Neural crest cell (in vitro differentiated cells): ENCODE measurements at regions not wholly inside any gene's neighbourhood (a gene's known extent, or its start where the extent isn't known, plus 50 kb on each side); places are given as distances from the start of the nearest gene placed in this dataset.

Experiments used
- DNase-seq: peaks from one replicate; pipeline ENCODE4 v3.0.0; 2021; ENCODE audit warnings: low read depth, mixed read lengths, low spot score
- H3K27ac Mint-ChIP-seq: one replicate; pipeline ENCODE4 v1.8.0; 2021; ENCODE audit warnings: mild to moderate bottlenecking, mixed read lengths; ENCODE audit not compliant: unreplicated experiment
- H3K27me3 Mint-ChIP-seq: 2 replicates; pipeline ENCODE4 v1.8.0; 2021; ENCODE audit warnings: low read depth, mild to moderate bottlenecking, mixed read lengths
- H3K36me3 Mint-ChIP-seq: 2 replicates; pipeline ENCODE4 v1.8.0; 2021; ENCODE audit warnings: low read depth, mild to moderate bottlenecking, mixed read lengths
- H3K4me1 Mint-ChIP-seq: 2 replicates; pipeline ENCODE4 v1.8.0; 2021; ENCODE audit warnings: mixed read lengths
- H3K4me3 Mint-ChIP-seq: one replicate; pipeline ENCODE4 v1.8.0; 2021; ENCODE audit warnings: mild to moderate bottlenecking, mixed read lengths
- H3K9me3 Mint-ChIP-seq: 2 replicates; pipeline ENCODE4 v1.8.0; 2021; ENCODE audit warnings: mixed read lengths
- CTCF ChIP-seq: fragments of 200-600 bp; sonication (generic); conservative IDR thresholded peaks from 2 replicates; pipeline ENCODE4 v1.5.0; 2021; ENCODE audit warnings: antibody characterized with exemption, mild to moderate bottlenecking

- DNase-seq: no peak
These were observed 134.1 kb downstream of the URI1 start for GRCh38 chr19:30076101-30076551.

DNA sequence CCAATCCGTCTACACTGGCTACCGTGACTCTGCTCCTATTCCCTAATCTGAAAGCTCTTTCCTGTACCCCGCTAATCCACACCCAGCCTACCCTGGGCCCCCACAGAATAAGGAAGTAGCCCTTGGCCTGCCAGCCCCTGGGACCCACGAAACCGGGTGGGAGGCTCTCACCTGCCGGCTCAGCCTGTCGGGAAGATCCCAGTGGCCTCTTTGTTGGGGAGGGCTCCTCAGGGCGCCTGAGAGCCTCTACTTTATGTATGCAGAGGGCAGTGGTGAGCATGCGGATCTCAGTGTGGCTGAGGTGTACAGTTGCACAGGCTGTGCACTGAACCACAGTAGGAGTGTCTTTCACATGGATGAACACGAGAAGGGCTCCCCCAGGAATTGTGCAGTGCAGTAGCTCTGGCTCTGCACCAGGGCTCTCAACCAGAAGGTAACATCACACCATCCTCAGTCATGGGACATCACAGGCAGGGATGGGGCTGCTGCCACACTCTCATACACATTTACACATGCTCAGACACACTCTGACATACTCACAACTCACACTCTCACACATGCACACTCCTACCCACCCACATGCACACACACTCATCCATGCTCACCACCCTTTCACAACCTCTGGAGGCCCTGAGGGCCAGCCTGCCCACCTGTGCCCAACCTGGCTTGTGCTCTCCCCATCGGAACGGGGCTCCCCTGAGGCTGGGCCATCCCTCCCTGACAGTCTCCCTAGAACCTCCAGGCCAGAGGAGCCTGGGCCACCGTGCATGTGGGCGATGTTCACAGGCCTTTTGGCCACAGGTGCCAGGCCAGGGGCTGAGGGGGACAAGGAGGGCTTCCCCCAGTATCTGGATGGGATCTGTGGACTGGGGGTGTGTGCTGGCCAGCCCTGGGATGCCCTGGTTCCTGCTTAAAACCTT, 135.0 kb downstream of the URI1 start:
- TF ChIP-seq CTCF: no peak
- Mint-ChIP-seq H3K27me3 (peaks cover 2% of the 10 kb centered on the region), H3K4me1 (no peaks in the 10 kb centered on the region), H3K36me3 (no peaks in the 10 kb centered on the region), H3K9me3 (no peaks in the 10 kb centered on the region), H3K27ac (no peak overlapping the region), H3K4me3 (no peak overlapping the region)
- no peak for DNase-seq

More at GRCh38 chr19:30076101-30076551, 134.1 kb downstream of the URI1 start:
- Mint-ChIP-seq H3K27ac (no peak overlapping the region), H3K4me1 (no peaks in the 10 kb centered on the region), H3K9me3 (no peaks in the 10 kb centered on the region), H3K4me3 (no peak overlapping the region), H3K27me3 (peaks cover 2% of the 10 kb centered on the region), H3K36me3 (no peaks in the 10 kb centered on the region)
- TF ChIP-seq CTCF: no peak

DNA sequence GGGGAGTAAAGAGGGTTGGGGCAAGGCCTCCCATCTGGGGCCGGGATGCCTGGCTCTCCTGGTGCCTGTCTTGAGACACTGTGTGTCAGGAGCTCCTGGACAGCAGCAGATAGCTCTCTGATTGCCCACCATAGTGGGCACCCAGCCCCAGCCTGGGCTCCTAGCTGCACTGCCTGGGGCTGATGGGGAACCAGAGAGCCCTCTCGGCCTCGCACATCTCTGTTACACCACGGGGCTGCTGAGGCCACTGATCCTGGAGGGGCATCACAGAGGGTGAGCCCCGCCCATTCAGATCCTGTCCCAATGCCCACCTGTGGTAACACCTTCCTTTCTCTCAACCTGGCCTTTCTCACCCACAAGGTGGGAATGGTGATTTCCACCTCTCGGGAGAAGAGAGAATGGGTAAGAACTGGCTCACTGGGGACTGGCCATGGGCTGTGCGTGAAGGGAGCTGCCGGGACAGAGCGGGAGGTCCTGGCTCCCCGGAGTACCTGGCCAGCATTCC, 135.9 kb downstream of the URI1 start:
- Mint-ChIP-seq H3K4me3 (no peak overlapping the region), H3K9me3 (no peaks in the 10 kb centered on the region), H3K4me1 (no peaks in the 10 kb centered on the region), H3K27ac (no peak overlapping the region), H3K36me3 (no peaks in the 10 kb centered on the region), H3K27me3 (peaks cover 2% of the 10 kb centered on the region)
- TF ChIP-seq CTCF: no peak
- DNase-seq: no peak

DNA sequence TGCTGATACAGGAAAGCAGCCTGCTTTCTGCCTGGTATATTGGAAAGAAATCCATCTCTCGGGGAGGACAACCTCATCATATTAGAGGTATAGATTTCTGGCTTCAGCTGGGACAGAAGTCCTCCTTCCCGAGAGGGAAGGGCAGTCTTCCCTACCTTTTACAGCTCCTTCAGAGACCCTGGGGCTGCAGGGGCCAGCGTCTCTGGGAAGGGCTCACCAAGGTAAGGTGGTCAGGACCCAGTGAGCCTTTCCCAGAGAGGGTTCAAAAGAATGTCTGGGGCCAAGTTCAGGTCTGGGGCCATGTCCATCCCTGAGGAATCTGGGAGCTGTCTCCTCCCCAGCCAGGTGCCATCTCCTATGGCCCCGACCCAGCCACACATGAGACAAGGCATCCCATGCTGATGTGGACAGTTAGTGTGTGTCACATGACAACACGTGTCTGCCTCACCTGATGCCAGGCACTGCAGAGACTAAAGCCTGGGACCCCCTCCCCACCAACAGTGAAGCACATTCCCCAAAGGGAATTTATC, 136.4 kb downstream of the URI1 start:
- no peak for TF ChIP-seq CTCF
- H3K27me3 Mint-ChIP-seq: peaks cover 2% of the 10 kb centered on the region
- no peaks in the 10 kb centered on the region for H3K36me3 Mint-ChIP-seq
- no peak overlapping the region for H3K27ac Mint-ChIP-seq
- H3K9me3 Mint-ChIP-seq: no peaks in the 10 kb centered on the region
- DNase-seq: no peak
- no peak overlapping the region for H3K4me3 Mint-ChIP-seq
- H3K4me1 Mint-ChIP-seq: no peaks in the 10 kb centered on the region

- no peak for TF ChIP-seq CTCF
- Mint-ChIP-seq H3K36me3 (no peaks in the 10 kb centered on the region), H3K4me1 (no peaks in the 10 kb centered on the region), H3K27me3 (peaks cover 2% of the 10 kb centered on the region), H3K4me3 (no peak overlapping the region), H3K9me3 (no peaks in the 10 kb centered on the region), H3K27ac (no peak overlapping the region)
- no peak for DNase-seq
These were observed 137.2 kb downstream of the URI1 start for GRCh38 chr19:30079200-30079599.
